ENCODE measurements at regions not wholly inside any gene's neighbourhood (a gene's known extent, or its start where the extent isn't known, plus 50 kb on each side); places are given as distances from the start of the nearest gene placed in this dataset.

DNA sequence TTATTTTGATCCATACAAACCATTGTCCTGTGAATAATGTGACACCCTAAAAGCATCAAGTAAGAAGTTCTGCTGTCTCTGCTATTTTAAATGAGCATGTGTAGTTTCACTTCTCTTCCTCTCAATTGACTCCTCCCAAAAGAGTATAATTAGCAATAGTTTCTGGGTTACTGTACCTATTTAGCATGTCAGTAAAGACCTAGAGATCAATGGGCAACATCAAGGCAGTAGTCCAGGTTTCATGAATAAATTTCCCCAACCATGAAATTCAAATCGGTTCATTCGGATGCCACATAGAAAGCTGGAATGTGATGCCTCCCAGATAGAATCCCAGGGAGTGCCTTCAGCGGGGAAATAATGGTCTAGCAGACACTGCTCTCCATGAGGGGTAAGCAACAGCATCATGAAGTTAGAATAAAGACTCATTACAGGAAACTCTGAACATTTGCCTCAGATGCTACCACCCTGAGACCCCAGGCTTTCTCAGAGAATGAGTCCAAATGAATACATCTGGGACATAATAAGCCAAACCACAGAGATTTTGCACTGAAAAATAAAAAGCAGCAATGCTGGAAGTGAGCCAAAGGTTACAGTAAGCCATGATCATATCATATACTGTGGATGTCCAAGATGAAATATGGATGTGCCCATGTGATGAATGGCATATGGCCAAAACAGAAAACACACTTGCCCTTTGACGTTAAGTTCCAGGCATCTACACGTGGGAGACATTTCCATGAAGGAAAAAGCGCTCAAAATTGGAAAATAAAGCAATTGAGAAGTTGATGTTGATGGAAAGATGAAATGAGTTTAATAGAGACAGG, 1107.0 kb upstream of the SEMA6A start:
- Mint-ChIP-seq H3K4me1 (peaks cover 11% of the 10 kb centered on the region), H3K27me3 (ENCODE audit: insufficient read depth, low read depth) (no peaks in the 10 kb centered on the region), H3K9me3 (no peaks in the 10 kb centered on the region), H3K4me3 (no peak overlapping the region), H3K27ac (no peak overlapping the region), H3K36me3 (no peaks in the 10 kb centered on the region)
- H3K27me3 ChIP-seq = no peaks in the 10 kb centered on the region
- DNase-seq (ENCODE audit: low spot score) = no peak
- no peak overlapping the region for H2AFZ ChIP-seq (replicated peaks)
- H3F3A ChIP-seq (ENCODE audit: low read depth) = no peaks in the 10 kb centered on the region
- H3K36me3 ChIP-seq = no peaks in the 10 kb centered on the region
- no peaks in the 10 kb centered on the region for H4K20me1 ChIP-seq (ENCODE audit: low read depth)
- TF ChIP-seq EZH2 (IDR thresholded peaks at IDR 0.05) = no peak
- TF ChIP-seq, protein P1, sequence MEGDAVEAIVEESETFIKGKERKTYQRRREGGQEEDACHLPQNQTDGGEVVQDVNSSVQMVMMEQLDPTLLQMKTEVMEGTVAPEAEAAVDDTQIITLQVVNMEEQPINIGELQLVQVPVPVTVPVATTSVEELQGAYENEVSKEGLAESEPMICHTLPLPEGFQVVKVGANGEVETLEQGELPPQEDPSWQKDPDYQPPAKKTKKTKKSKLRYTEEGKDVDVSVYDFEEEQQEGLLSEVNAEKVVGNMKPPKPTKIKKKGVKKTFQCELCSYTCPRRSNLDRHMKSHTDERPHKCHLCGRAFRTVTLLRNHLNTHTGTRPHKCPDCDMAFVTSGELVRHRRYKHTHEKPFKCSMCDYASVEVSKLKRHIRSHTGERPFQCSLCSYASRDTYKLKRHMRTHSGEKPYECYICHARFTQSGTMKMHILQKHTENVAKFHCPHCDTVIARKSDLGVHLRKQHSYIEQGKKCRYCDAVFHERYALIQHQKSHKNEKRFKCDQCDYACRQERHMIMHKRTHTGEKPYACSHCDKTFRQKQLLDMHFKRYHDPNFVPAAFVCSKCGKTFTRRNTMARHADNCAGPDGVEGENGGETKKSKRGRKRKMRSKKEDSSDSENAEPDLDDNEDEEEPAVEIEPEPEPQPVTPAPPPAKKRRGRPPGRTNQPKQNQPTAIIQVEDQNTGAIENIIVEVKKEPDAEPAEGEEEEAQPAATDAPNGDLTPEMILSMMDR (IDR thresholded peaks at IDR 0.05) = no peak
- TF ChIP-seq EZH2phosphoT487 (IDR thresholded peaks at IDR 0.05) = no peak
- no peaks in the 10 kb centered on the region for H3K4me1 ChIP-seq
- H3K9me3 ChIP-seq (ENCODE audit: low read depth) = no peaks in the 10 kb centered on the region
- H3K4me3 ChIP-seq = no peak overlapping the region
- no peaks in the 10 kb centered on the region for H3K79me2 ChIP-seq (ENCODE audit: low read depth)
- no peak overlapping the region for H3K9ac ChIP-seq
- H3K27ac ChIP-seq = no peak overlapping the region
- no peak overlapping the region for H3K4me2 ChIP-seq

DNA sequence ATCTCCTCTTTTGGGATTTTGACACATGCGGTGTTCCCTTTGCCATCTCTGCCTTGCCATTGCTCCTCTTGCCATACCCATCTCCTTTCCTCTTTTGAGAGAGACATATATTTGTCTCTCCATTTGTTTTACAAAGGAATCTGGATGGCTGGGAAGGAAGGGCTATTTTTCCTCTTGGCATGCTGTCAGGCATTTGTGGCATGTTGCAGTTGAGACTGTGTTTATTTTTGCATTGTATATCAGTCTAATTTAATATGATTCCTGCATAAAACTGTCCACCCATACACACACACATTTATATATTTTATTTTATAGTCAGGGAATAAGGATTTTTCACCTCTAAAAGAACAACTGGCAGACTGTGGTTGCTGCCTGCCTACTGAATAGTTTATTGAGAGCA, 1105.8 kb upstream of the SEMA6A start:
- Histone ChIP-seq H3K27me3 (no peaks in the 10 kb centered on the region), H4K20me1 (ENCODE audit: low read depth) (no peaks in the 10 kb centered on the region), H3K9me3 (ENCODE audit: low read depth) (no peaks in the 10 kb centered on the region), H3K79me2 (ENCODE audit: low read depth) (no peaks in the 10 kb centered on the region), H3K27ac (no peak overlapping the region), H3K4me1 (no peaks in the 10 kb centered on the region), H3K4me2 (no peak overlapping the region), H2AFZ (replicated peaks) (no peak overlapping the region), H3K36me3 (no peaks in the 10 kb centered on the region), H3F3A (ENCODE audit: low read depth) (no peaks in the 10 kb centered on the region), H3K9ac (no peak overlapping the region), H3K4me3 (no peak overlapping the region)
- Mint-ChIP-seq H3K27me3 (ENCODE audit: insufficient read depth, low read depth) (no peaks in the 10 kb centered on the region), H3K4me1 (peaks cover 11% of the 10 kb centered on the region), H3K36me3 (no peaks in the 10 kb centered on the region), H3K9me3 (no peaks in the 10 kb centered on the region), H3K27ac (no peak overlapping the region), H3K4me3 (no peak overlapping the region)
- TF ChIP-seq EZH2 (IDR thresholded peaks at IDR 0.05) = no peak
- TF ChIP-seq, protein P1 (IDR thresholded peaks at IDR 0.05) = no peak
- no peak for TF ChIP-seq EZH2phosphoT487 (IDR thresholded peaks at IDR 0.05)
- no peak for DNase-seq (ENCODE audit: low spot score)

DNA sequence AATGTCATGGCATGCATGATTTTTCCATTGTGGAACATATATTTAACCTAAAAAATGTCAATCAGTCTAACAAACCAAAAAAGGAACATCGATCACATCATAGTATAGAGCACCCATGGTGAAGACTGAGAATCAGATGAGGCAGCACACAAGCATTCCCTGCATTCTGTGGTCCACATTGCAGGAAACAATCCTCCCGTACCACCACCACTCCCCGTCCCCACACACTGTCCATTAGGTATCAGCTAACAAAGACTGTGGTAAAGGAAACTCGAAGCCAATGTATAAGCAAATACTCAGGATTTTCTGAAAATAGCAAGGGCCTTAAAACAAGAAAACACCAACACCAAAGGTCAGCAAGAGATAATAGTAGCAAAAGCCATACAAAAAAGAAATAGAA, 1104.4 kb upstream of the SEMA6A start:
- TF ChIP-seq EZH2 (IDR thresholded peaks at IDR 0.05) (no peak), EZH2phosphoT487 (IDR thresholded peaks at IDR 0.05) (no peak)
- TF ChIP-seq, protein P1 (IDR thresholded peaks at IDR 0.05) = no peak
- no peaks in the 10 kb centered on the region for H3K27me3 Mint-ChIP-seq (ENCODE audit: insufficient read depth, low read depth)
- Histone ChIP-seq H2AFZ (replicated peaks) (no peak overlapping the region), H3K27me3 (no peaks in the 10 kb centered on the region), H4K20me1 (ENCODE audit: low read depth) (no peaks in the 10 kb centered on the region), H3K27ac (no peak overlapping the region), H3K4me1 (no peaks in the 10 kb centered on the region), H3K9ac (no peak overlapping the region), H3F3A (ENCODE audit: low read depth) (no peaks in the 10 kb centered on the region), H3K9me3 (ENCODE audit: low read depth) (no peaks in the 10 kb centered on the region), H3K4me3 (no peak overlapping the region), H3K4me2 (no peak overlapping the region), H3K79me2 (ENCODE audit: low read depth) (no peaks in the 10 kb centered on the region), H3K36me3 (no peaks in the 10 kb centered on the region)
- H3K27ac Mint-ChIP-seq = no peak overlapping the region
- no peaks in the 10 kb centered on the region for H3K9me3 Mint-ChIP-seq
- H3K36me3 Mint-ChIP-seq = no peaks in the 10 kb centered on the region
- H3K4me3 Mint-ChIP-seq = no peak overlapping the region
- peaks cover 11% of the 10 kb centered on the region for H3K4me1 Mint-ChIP-seq
- DNase-seq (ENCODE audit: low spot score) = no peak

All from neural progenitor cell (in vitro differentiated cells).